Amniotic epithelial cell (primary cell): ENCODE measurements at regions not wholly inside any gene's neighbourhood (a gene's known extent, or its start where the extent isn't known, plus 50 kb on each side); places are given as distances from the start of the nearest gene placed in this dataset.
A peak's percentile ranks its signal among the peaks of the same experiment; 100 is the strongest.

ENCODE experiments used
- DNase-seq: peaks from one replicate; pipeline ENCODE4 v3.0.0-alpha.2; 2010; ENCODE audit warnings: low read depth

DNA sequence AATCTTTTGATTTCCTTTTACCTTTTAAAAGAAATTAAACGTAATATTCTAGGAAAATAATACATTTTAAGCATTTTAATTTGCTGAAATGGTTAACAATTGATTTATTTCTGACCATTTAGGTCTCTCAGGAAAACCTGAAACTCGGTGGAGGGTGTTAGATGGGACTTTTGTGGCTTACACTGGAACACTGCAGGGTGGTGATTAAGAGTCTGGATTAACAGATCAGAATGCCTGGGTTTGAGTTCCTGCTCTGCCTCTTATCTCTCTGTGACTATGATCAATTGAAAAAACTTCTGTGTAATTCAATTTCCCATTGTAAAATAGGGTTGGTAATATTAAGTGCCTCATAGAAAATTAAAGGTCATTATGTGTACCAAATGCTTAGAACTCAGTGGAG, 168.7 kb downstream of the UBE2E3 start:
- DNase-seq: no peak

DNA sequence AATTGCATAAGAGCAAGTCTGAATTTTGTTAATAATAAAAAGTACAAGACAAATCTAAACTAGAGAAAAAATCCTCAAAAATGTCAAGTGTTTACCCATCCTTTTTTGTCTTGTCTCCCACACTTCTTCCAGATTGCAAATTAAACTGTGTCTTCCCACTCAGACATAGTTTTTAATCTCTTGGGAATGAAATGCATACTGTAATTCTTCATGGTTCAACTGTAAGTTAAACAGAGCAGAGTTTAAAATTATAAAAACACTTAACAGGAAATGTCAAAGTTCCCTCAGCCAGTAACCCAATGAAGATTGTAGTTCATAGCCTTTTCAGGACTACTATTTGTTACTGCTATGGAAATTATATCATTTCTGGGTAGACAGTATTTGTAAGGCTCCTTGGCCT, 171.8 kb downstream of the UBE2E3 start:
- DNase-seq: no peak

DNA sequence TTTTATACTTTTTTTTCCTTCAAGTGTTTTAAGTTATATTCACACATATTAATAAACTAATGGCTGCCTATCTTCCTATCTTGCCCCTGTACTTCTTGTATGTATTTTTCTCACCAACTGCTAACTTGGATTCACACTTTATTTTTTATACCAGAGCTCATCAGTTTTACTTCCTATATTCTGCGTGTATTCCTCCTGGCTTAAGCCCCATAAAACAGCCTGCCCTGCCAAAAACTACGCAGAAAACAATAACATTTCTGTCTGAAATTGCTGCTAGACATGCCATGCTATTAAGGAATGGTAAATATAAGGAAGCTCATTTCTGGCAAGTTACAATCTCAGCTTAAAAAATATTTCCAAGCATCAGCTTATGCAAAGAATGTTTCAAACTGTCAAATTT, 172.3 kb downstream of the UBE2E3 start:
- DNase-seq: no peak

DNA sequence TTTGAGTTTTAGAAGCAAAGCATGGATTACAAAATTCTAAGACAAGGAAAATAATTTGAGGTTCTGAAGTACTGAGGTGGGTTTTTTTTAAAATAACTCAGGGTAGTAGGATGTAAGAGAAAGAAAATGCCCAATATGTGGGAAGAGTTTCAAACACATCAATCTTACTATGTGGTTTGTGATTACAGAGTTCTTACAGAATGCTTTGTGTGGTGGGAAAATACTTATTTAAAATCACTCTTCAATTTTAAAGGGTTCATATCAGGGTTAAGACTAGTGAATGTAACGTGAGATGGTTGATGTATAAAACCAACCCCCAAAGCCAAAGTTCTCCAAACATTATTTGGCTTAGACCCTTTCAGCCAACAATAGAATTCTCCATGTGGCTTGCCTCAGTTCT, 173.5 kb downstream of the UBE2E3 start:
- peak; percentile 61 for DNase-seq

DNA sequence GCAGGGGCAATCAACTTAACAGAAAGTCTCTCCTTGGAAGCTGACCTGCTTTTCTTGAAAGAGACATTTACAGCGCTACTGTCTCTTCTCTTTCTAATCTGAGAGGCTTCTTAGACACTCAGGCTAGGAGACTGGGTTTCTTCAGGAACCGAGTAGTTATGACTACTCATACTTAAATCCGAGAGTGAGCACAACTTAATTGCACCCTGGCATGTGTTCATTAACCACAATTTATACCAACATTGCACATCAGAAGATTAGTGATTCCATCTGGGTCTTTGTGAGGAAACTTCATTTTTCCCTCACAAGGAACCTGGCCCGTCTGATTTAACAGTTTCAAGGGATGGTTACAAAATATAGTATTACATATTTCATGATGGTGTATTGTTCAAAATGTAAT, 176.9 kb downstream of the UBE2E3 start:
- DNase-seq: peak; percentile 75

DNA sequence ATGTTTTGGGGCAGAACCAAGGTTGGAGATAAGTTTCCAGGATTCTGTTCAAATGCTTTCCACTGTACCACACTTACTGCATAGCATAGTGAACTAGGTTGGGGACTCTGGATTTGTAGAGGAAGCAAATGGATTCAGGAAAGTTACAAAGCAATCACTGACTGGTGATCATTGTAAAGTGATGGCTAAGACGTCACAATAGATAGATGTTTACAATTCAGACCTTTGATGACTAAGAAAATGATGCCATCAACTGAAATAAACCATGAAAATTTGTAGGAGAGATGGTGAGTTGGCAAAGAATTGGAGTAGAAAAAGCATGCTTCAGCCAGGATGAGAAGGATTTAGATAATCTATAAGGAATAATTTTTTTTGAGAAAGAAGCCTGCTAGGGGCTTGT, 178.0 kb downstream of the UBE2E3 start:
- DNase-seq: no peak

DNA sequence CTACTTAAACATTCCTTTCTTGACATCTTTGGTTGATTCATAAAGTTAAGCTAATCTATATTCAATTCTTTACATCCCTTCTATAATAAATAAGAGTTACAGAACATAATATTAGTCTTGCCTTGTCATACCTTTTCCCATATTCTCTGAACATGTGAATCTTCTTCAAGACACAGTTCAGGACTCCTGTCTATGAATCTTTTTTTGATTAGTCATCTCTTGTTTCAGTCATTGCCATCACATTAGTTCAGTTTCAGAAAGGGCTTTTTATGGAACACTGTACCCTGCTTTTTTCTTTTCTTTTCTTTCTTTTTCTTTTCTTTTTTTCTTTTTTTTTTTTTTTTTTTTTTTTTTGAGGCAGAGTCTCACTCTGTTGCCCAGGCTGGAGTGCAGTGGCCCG, 181.2 kb downstream of the UBE2E3 start:
- no peak for DNase-seq

DNA sequence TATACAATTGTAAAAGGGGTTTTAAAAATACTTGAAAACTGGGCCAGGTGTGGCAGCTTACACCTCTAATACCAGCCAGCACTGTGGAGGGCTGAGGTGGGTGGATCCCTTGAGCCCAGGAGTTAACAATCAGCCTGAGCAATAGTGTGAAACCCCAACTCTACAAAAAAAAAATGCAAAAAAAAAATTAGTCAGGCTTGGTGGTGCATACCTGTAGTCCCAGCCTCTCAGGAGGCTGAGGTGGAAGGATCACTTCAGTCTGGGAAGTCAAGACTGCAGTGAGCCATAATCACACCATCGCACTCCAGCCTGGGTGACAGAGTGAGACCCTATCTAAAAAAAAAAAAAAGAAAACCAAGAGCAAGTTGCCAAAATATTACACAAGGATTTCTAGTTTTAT, 182.7 kb downstream of the UBE2E3 start:
- DNase-seq: no peak

DNA sequence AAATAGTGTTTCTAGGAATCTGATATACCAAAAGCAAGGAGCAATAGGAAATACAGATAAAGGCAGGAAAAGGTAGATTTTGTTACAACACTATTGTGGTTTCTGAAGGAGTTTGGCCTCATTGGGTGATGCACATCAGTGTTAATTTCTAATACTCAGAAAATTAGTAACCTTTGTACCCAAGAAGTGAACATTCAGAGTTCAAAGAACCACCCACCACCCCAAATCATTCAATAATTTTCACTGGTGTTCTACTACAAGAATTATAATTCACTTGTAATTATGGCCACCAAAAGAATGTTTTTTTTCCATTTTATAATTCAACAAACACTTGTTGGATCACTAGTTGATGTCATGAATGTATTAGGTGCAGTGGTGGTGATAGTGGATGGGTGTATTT, 183.3 kb downstream of the UBE2E3 start:
- DNase-seq: no peak

DNA sequence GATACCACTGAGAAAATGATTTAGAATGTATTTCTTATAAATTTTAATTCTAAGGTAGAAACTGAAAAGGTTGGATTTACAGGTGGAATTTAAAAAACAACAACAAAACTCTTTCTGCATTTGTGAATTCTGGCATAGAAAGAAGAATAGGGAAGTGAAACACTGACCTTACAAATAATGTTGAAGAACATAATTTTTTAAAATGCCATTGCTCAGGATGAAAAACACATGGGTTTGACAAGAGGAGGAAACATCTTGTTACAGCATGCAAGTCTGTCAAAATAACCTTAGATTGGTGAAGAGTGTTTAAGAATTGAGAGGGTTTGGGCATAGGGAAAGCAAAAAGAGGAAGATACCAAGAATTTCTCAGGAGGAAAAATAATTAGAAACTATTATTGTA, 184.3 kb downstream of the UBE2E3 start:
- DNase-seq: no peak

DNA sequence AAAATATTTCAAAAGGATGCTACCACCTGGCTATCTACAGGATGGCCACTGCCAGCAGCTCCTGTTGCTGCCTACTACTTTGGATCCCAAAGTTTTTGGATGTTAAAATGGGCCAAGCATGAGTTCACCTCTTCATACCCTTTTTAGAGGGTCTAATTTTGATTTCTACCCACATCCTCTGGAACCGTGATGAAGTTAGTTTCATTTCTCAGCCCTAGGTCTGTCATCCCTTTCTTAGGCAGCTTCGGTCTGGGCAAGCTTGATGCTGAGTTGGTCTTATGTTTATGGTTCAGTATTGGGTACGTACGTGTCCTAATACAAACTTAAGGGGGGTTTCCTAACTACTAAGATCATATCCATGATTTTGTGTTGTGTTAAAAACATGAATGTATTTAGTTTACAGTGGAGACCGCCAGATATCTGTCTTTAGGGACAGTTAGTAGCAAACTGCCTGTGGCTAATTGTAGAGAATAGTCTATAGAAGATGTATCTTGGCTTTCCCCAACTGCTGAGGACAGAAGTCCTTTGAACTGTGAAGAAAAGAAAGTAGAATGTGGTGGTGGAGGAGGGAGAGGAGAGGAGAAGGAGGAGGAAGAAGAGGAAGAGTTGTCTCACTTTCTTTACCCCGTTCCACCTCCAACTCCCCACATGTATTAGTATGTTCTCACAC, 184.9 kb downstream of the UBE2E3 start:
- no peak for DNase-seq

DNA sequence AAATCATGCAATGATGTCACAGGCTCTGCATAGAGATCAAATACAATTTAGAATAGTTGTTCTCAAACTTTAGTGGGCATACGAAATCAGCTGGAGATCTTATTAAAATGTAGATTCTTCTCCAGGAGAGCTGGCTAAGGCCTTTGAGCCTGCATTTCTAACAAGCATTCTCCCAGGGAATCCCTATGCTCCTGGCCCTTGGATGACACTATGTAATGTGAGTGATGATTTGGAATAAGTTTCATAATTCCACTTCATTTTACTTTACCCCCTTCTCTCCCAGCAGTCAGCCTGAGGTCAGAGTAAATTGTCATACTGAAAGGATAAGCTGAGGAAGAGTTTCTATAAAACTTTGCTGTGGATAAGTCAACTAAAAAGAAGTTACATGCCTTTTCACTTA, 189.1 kb downstream of the UBE2E3 start:
- no peak for DNase-seq

DNA sequence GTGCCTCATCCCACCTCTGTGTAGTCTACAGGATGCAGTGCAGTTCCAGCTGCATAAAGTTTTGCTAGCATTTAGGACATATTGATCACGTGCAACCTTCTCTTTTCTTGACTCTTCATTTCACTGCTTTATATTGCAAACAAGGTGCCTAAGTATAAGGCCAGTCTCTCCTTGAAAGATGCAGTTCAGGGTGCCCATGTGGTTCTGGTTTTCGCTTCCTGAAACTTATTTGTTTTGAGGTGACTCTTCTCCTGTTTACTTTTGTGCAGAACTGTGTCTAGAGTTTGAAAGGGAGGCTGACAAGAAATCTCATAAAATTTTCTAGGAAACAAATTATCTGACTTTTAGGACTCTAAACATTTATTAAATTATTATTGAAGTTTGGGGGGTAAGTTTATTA, 189.9 kb downstream of the UBE2E3 start:
- DNase-seq: no peak

DNA sequence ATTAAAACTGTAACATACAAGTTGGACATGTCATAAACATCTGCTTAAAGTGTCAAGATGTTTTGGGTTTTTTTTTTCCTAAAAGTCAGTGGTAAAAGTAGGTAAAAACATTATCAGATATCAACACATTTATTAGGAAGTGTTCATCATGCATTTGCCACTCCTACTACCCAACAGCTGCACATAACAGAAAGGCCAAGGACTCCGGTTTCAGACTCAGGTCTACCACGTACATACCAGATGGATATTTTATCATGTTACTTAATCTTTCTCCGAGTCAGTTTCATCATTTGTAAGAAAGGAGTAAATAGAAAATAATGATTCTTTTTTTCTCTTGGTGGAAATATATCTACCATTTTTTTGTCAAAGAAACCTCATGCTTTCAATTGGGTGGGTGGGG, 192.3 kb downstream of the UBE2E3 start:
- peak; percentile 28 for DNase-seq

DNA sequence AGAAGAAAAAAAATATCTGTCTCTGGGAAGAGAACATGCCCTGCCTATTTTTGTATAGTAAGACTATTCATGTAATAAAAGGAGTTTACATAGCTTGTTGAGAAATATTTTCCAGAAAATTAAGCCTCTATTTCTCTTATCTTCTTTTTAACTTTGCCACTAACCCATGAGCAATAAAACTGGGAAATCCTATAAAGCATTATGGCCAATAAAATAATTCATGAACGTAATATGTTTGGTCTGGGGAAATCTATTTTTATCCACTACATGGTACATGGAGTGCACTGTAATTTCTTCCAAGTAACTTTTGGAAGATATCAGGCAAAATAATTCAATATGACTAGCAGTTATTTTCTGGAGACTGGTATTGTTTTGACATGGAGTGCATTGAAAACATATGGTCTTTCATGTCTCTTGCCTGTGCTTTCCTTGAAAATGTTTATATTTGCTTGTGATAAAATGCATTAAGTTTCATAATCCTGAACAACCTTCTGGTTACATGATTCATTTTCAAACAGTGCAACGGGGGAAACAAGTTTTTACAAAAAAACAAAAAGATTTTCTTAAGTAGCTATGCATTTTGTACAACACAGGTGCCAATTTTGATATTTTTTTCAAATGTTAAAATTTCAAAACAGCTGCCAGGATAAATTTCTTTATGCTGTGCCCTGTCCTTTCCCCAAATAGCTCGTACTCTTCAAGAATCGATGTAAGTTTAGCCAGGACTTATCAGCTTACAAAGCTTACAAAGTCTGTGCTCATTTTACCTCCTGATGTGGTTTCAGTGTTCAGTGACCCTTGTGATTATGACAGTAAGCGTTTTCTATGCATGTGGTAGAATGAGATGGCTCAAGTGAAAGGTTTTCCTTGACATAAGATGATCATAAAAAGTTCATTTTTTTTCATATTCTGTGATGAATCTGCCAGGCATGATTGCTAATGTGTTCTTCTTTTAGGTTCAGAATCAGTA, 194.5 kb downstream of the UBE2E3 start:
- DNase-seq: peak; percentile 74

DNA sequence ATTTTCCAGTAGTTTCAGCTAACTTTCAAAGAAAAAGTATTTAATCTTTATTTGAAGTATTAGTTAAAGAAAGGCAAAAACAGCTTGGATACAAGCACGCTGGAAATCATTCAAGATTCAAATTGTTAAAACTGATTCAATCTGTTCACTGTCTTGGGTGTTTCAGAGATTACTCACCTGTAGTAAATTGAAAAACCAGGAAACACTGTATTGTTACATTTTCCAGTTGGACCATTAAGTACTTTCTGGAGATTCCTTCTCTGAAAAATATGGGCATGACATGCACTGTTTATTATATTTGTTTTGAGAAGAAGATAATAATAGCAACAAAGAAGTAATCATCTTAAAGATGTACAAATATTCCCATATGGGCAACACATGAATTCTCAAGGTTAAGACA, 196.1 kb downstream of the UBE2E3 start:
- no peak for DNase-seq

DNA sequence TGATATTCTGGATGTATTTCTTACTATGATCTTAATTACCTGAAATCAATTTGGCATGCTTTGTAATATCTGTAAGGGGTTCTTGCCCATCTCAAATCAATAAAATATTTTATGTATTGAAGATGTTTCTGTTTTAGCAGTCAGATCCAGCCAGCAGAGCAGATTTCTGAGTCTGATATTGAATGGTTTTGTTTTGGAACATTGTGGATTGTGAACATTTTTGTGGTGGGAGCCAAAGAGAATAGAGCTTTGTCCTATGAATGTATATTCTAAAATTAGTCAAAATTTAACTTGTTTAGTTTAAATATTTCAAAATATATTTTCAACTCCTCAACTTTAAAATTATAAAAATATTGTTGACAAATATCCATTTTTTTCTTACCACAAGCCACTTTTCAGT, 197.0 kb downstream of the UBE2E3 start:
- DNase-seq: no peak

DNA sequence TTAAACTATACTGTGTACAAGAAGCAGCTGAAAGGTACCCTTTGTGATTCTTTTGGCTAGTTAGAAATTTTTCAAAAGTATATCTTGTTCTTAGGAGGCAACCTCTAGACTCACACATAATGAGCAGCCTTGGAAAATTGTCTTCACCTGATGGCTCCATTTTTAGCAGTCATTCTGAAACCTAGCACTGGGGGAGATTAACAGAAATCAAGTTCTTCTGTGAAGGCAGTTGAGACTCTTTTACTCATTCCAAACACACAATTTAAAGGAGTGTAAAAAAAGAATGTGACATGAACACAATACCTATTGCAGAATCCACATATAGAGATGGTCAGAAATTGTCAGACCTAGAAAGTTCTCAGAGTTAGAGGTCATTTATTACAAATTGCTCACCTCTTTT, 197.7 kb downstream of the UBE2E3 start:
- DNase-seq: no peak

DNA sequence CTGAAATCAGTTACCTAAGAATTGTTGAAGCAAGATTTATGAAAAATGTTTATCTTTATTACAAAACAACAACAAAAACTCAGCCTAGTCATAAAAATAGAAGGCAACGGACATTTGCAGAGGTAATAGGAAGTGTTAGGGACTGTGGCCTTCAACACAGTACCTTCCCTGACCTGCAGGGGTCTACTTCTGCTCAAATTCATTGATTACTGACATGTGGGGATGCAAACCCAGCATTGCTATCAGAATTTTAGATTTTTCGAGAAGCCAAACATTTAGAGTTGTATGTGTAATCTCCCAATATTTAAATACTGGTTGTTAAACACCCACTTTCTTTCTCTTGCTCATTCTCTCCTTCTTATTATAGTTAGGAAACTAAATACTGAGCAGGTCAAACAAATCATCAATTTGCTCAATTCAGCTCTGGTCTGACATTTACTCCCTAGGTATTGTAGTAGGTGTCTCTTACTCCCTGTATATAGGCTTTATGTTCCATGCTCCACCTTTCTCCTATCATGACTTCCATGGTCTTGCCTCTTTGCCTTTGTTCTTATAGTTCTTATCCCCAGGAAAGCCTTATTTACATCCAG, 198.5 kb downstream of the UBE2E3 start:
- DNase-seq: no peak

DNA sequence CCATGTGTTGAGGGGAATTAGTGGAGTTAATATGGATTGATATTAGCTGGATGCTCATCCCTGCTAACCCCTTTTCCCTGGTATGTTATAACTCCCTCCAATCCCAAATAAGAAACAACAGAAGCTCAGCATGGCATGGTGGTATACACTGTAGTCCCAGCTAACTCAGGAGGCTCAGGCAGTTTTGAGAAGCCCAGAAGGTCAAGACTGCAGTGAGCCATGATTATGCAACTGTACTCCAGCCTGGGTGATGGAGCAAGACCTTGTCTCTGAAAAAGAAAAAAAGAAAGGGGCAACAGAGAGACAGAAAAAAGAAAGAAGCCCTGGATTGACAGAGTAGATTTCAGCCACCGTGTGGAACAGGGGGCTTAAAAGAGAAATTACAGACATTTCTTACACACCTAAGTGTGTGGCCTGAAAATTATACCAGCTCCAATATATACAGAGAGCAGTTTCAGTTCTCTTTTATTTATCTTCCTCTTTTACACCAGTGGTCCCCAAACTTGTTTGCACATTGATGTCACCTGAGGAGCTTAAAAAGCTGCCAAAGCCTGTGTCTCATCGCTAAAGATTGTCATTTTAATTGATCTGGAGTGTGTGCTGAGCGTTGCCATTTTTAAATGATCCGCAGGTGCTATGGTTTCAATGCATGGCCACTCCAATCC, 203.6 kb downstream of the UBE2E3 start:
- peak; percentile 69 for DNase-seq

DNA sequence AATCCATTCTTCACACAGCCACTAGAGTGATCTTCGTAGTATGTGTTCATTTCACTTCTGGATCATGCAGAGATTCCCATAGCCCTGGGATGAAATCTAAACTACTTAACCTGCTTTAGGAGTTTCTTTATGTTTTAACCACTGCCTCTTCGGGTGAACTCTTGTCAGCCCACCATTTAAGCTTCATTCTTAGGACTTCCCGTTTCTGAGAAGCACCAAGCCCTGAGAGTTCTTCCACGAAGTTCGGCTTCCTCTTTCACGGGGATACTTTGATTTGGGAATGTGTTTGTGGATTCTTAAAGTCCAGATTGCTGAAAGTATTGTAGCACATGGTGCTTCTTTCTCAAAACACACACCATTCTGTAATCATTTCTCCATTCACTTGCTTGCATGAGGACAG, 205.0 kb downstream of the UBE2E3 start:
- DNase-seq: no peak

DNA sequence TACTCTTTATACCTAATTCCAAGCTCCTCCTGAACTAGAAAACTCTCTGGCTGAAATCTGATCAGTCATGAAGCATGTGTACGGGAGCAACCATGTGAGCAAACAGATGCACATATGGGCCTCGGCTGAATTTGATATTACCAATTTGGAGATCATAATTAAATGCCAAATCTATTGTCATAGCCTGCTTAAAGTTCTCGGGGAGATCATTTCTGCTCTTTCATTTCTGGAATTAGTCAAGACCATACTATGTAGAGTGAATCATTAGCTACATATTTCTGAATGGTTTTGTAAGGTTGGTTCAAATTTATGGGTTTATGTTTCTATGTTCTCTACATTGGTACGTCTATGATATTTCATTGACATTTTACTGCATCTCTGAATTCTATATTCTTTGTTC, 205.5 kb downstream of the UBE2E3 start:
- DNase-seq: peak; percentile 24

DNA sequence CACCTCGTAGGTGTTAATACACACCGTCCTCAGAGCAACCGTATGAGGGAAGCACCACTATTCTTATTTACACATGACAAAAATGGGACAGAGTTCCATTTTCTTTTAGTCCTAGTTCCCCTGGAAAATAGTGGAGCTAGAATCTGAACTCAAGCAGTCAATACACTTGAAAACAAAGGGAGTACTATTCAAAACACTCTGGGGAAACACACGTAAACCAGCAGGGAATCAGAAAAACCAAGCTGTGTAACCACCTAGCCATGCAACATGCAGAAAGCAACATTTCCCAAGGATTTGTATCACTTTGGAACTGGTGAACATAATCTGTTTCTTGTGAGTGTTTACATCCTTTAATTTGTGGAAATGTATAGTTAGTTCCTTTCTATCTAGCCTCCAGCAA, 208.2 kb downstream of the UBE2E3 start:
- no peak for DNase-seq
